ENCODE measurements at regions not wholly inside any gene's neighbourhood (a gene's known extent, or its start where the extent isn't known, plus 50 kb on each side); places are given as distances from the start of the nearest gene placed in this dataset.

DNA sequence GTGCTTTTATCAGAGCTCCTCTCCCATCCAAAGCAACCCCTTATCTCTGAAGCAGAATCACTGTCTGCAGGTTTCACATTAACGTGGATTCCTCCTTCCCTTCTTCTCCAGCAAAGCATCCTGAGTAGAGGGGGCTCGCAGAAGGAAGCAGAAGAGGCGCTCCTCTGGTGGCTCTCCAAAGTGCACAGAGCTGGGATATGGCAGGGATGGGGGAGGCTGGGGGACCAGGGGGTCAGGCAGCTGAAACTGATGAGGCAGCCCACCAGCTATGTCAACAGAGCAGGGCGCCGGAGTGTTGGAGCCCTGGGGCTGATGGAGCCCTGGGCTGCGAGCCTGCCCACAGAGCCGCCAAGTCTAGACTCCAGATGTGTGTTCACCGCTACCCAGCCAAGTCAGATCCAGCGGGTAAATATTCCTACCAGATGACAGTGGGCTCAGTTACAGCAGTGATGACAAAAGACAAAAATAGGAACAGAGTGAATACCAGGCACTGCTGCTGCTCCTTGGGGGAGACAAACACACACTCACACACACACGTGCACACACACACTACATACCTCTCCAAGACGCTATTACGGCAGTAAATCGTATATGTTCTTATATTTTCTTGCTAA lies 678.3 kb upstream of the ID2 start:
- H3K9me3 ChIP-seq (ENCODE audit: control insufficient read depth in 2 of 2, low read length in 2 of 2) = no peaks in the 10 kb centered on the region
- H3K36me3 ChIP-seq (ENCODE audit: control insufficient read depth in 2 of 2, insufficient read depth in 2 of 2, low read length in 2 of 2) = no peaks in the 10 kb centered on the region
- peaks cover 2 to 10% of the 10 kb centered on the region in 2 donors for H3K4me1 ChIP-seq (ENCODE audit: control insufficient read depth in 2 of 2, insufficient read depth in 2 of 2, low read length in 2 of 2)
- peak overlapping the region; percentile 7 to 49 for H3K27ac ChIP-seq (ENCODE audit: low read depth in 2 of 2, low read length in 2 of 2)
- H3K4me3 ChIP-seq (ENCODE audit: low read length in 2 of 2) = no peak overlapping the region
- H3K27me3 ChIP-seq (ENCODE audit: control insufficient read depth in 2 of 2, insufficient read depth in 2 of 2, low read length in 2 of 2) = no peaks in the 10 kb centered on the region
- no peak overlapping the region for H3K9ac ChIP-seq (ENCODE audit: low read depth in 1 of 2, low read length in 2 of 2)

DNA sequence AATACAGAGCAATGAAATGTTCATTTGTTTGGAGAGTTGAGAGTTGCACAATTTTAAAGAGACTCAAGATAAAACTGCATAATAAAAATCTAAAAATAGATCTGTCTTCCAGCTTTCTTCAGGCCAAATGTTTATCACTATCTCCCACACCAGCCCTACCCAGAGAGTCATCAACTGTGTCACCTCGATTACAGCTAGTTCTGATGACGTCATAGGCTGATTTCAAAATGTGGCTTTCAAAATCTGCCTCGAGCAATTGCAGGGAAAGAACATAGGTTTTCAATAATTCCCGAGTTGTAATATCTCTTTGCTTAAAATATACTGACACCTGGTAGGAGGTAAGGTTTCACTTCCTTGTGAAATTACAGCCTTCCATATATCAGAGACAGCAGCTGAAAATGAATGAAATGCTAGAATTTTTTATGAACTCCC lies 677.6 kb upstream of the ID2 start:
- no peaks in the 10 kb centered on the region for H3K27me3 ChIP-seq (ENCODE audit: control insufficient read depth in 2 of 2, insufficient read depth in 2 of 2, low read length in 2 of 2)
- no peak overlapping the region for H3K9ac ChIP-seq (ENCODE audit: low read depth in 1 of 2, low read length in 2 of 2)
- peak overlapping the region in 1 of 2 donors; percentile 49 for H3K27ac ChIP-seq (ENCODE audit: low read depth in 2 of 2, low read length in 2 of 2)
- no peaks in the 10 kb centered on the region for H3K9me3 ChIP-seq (ENCODE audit: control insufficient read depth in 2 of 2, low read length in 2 of 2)
- H3K36me3 ChIP-seq (ENCODE audit: control insufficient read depth in 2 of 2, insufficient read depth in 2 of 2, low read length in 2 of 2) = no peaks in the 10 kb centered on the region
- H3K4me3 ChIP-seq (ENCODE audit: low read length in 2 of 2) = no peak overlapping the region
- peaks cover 2 to 10% of the 10 kb centered on the region in 2 donors for H3K4me1 ChIP-seq (ENCODE audit: control insufficient read depth in 2 of 2, insufficient read depth in 2 of 2, low read length in 2 of 2)

DNA sequence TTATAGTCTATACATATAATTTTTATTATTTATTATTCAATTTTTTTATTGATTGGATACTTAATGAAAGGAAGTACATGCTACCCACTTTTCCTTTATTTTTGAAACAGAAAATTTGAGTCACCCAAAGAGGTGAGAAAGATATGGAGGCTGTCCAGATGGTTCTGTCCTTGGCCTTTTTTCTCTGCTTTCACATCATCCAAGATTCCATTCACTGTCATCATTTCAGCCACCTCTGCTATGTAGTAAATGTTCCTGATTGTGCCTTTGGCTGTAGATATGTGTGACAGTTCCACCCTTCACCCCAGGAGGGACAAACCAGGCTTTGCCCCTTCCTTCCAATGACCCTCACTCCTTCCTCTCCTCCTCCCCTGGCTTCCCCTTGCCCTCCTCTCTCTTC lies 675.7 kb upstream of the ID2 start:
- Histone ChIP-seq H3K9me3 (ENCODE audit: control insufficient read depth in 2 of 2, low read length in 2 of 2) (no peaks in the 10 kb centered on the region), H3K27ac (ENCODE audit: low read depth in 2 of 2, low read length in 2 of 2) (no peak overlapping the region), H3K4me1 (ENCODE audit: control insufficient read depth in 2 of 2, insufficient read depth in 2 of 2, low read length in 2 of 2) (peaks cover 2 to 10% of the 10 kb centered on the region in 2 donors), H3K4me3 (ENCODE audit: low read length in 2 of 2) (no peak overlapping the region), H3K9ac (ENCODE audit: low read depth in 1 of 2, low read length in 2 of 2) (no peak overlapping the region), H3K27me3 (ENCODE audit: control insufficient read depth in 2 of 2, insufficient read depth in 2 of 2, low read length in 2 of 2) (no peaks in the 10 kb centered on the region), H3K36me3 (ENCODE audit: control insufficient read depth in 2 of 2, insufficient read depth in 2 of 2, low read length in 2 of 2) (no peaks in the 10 kb centered on the region)

DNA sequence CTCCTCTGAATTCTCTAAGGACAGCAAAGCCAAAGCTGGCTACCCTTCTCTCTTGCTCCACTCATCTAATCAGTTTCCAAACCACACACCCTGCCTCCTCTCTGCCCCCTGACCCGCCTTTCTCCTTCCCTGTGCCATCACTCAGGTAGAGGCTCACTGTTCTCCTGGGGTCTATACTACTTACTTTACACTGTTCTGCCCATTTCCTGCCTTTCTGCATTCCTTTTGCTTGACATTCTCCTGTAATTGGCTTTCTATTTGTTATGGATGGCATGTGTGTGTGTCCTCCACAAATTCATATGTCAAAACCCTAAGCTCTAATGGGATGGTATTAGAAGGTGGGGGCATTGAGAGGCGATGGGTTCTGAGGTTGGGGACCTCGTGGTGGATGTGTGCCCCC lies 675.2 kb upstream of the ID2 start:
- H3K4me1 ChIP-seq (ENCODE audit: control insufficient read depth in 2 of 2, insufficient read depth in 2 of 2, low read length in 2 of 2) = peaks cover 2 to 10% of the 10 kb centered on the region in 2 donors
- no peaks in the 10 kb centered on the region for H3K27me3 ChIP-seq (ENCODE audit: control insufficient read depth in 2 of 2, insufficient read depth in 2 of 2, low read length in 2 of 2)
- H3K9ac ChIP-seq (ENCODE audit: low read depth in 1 of 2, low read length in 2 of 2) = no peak overlapping the region
- H3K36me3 ChIP-seq (ENCODE audit: control insufficient read depth in 2 of 2, insufficient read depth in 2 of 2, low read length in 2 of 2) = no peaks in the 10 kb centered on the region
- no peak overlapping the region for H3K4me3 ChIP-seq (ENCODE audit: low read length in 2 of 2)
- H3K27ac ChIP-seq (ENCODE audit: low read depth in 2 of 2, low read length in 2 of 2) = no peak overlapping the region
- no peaks in the 10 kb centered on the region for H3K9me3 ChIP-seq (ENCODE audit: control insufficient read depth in 2 of 2, low read length in 2 of 2)

DNA sequence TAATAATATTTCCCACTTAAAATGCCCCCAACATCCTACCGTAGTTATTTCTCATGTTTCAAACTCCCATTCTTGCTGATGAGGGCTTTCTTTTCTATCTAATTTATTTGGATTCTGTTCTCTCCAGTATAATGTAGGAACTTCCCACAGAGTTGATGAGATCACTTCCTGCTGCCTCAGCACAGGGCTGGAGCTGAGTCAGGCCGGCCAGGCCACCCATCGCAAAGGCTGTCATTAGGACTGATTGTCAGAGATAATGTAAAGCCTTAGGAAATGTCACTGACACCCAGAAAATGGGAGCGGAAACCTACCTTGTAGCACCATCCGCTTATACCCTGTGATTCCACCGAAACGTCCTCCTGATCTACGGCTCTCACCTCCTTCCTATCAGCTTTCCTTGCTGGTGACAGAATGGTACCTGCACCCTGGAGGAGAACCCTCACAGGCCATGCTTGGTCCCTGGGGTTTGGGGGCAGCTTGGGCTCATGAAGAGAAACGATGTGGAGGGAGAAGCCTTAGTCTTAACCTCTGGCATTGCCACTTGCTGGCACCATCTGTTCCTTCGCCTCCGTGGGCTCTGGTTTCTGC lies 672.8 kb upstream of the ID2 start:
- H3K9me3 ChIP-seq (ENCODE audit: control insufficient read depth in 2 of 2, low read length in 2 of 2) = no peaks in the 10 kb centered on the region
- no peaks in the 10 kb centered on the region for H3K27me3 ChIP-seq (ENCODE audit: control insufficient read depth in 2 of 2, insufficient read depth in 2 of 2, low read length in 2 of 2)
- H3K4me1 ChIP-seq (ENCODE audit: control insufficient read depth in 2 of 2, insufficient read depth in 2 of 2, low read length in 2 of 2) = peaks cover 0 to 5% of the 10 kb centered on the region in 2 donors
- no peak overlapping the region for H3K27ac ChIP-seq (ENCODE audit: low read depth in 2 of 2, low read length in 2 of 2)
- H3K36me3 ChIP-seq (ENCODE audit: control insufficient read depth in 2 of 2, insufficient read depth in 2 of 2, low read length in 2 of 2) = no peaks in the 10 kb centered on the region
- H3K4me3 ChIP-seq (ENCODE audit: low read length in 2 of 2) = no peak overlapping the region
- no peak overlapping the region for H3K9ac ChIP-seq (ENCODE audit: low read depth in 1 of 2, low read length in 2 of 2)

DNA sequence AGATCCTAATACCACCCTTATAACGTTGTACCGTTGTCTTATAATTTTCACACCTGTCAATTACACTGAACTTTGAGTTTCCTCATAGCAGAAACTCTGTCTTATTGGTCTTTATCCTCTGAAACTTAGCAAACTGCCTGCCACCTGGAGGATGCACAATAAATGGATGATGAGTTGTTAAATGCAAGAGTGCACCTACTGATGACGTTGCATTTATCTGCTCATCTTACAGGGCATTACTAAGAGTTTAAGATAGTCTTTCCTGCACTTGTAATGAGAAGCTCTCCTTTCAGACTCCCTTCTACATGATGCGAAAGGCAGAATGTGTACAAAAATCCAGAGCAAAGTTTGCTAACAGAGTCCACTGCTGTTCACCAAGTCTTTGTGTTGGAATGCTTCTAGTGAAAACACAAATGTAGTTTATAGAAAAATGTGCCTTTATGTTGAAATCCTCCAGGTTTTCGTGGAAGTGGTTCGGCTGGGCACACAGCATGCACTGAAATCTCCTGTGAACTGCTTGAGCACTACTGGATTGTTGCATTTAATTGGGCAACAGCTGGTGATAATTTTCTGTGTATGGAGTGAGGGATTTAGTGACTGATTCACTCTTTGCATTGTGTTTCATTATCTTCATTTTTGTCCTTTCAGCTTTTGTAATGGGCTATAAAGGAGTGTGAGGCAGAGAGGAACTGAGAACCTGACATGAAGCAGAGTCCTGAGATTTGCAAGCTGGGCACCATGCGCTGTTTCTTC lies 665.8 kb upstream of the ID2 start:
- H3K27me3 ChIP-seq (ENCODE audit: control insufficient read depth in 2 of 2, insufficient read depth in 2 of 2, low read length in 2 of 2) = no peaks in the 10 kb centered on the region
- no peaks in the 10 kb centered on the region for H3K4me1 ChIP-seq (ENCODE audit: control insufficient read depth in 2 of 2, insufficient read depth in 2 of 2, low read length in 2 of 2)
- no peaks in the 10 kb centered on the region for H3K36me3 ChIP-seq (ENCODE audit: control insufficient read depth in 2 of 2, insufficient read depth in 2 of 2, low read length in 2 of 2)
- H3K27ac ChIP-seq (ENCODE audit: low read depth in 2 of 2, low read length in 2 of 2) = no peak overlapping the region
- no peak overlapping the region for H3K9ac ChIP-seq (ENCODE audit: low read depth in 1 of 2, low read length in 2 of 2)
- H3K4me3 ChIP-seq (ENCODE audit: low read length in 2 of 2) = no peak overlapping the region
- H3K9me3 ChIP-seq (ENCODE audit: control insufficient read depth in 2 of 2, low read length in 2 of 2) = no peaks in the 10 kb centered on the region

DNA sequence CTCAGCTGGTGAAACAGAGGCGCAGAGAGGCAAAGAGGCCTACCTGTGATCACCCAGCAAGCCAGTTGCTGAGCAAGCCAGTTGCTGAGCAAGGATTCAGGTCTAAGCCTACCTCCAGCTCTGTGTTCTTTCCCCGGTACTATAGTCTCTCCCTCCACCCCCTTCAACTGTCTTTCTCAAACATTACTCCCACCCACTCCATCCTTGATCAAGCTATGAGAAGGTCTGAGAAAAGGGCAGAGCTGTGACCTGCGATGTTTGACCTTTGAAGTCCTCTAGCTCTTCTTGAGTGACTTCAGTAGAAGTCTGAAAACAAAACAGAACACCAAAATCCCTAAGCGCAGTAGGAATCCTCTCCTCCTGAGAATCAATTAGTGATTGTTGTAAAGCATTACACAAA lies 665.2 kb upstream of the ID2 start:
- Histone ChIP-seq H3K36me3 (ENCODE audit: control insufficient read depth in 2 of 2, insufficient read depth in 2 of 2, low read length in 2 of 2) (no peaks in the 10 kb centered on the region), H3K27me3 (ENCODE audit: control insufficient read depth in 2 of 2, insufficient read depth in 2 of 2, low read length in 2 of 2) (no peaks in the 10 kb centered on the region), H3K4me3 (ENCODE audit: low read length in 2 of 2) (no peak overlapping the region), H3K27ac (ENCODE audit: low read depth in 2 of 2, low read length in 2 of 2) (no peak overlapping the region), H3K9ac (ENCODE audit: low read depth in 1 of 2, low read length in 2 of 2) (no peak overlapping the region), H3K4me1 (ENCODE audit: control insufficient read depth in 2 of 2, insufficient read depth in 2 of 2, low read length in 2 of 2) (no peaks in the 10 kb centered on the region), H3K9me3 (ENCODE audit: control insufficient read depth in 2 of 2, low read length in 2 of 2) (no peaks in the 10 kb centered on the region)

DNA sequence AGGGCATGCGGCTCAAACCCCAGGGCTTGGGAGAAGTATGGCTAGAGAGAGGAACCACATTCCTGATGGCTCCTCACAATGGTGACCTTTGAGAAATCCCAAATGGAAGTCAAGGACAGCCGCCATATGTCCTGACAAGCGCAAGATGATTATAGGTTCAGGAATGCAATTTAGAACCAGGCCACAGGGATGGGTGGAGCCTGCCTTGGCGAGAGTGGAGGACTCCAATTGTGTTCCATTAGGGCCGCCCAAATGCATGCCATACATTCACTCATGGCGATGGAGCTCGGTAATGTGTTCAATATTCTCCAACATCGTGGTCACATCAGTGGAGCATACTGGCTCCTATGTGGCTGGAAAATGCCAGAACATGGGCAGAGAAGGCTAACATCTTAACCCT lies 662.9 kb upstream of the ID2 start:
- no peaks in the 10 kb centered on the region for H3K36me3 ChIP-seq (ENCODE audit: control insufficient read depth in 2 of 2, insufficient read depth in 2 of 2, low read length in 2 of 2)
- no peaks in the 10 kb centered on the region for H3K4me1 ChIP-seq (ENCODE audit: control insufficient read depth in 2 of 2, insufficient read depth in 2 of 2, low read length in 2 of 2)
- no peak overlapping the region for H3K27ac ChIP-seq (ENCODE audit: low read depth in 2 of 2, low read length in 2 of 2)
- H3K9me3 ChIP-seq (ENCODE audit: control insufficient read depth in 2 of 2, low read length in 2 of 2) = no peaks in the 10 kb centered on the region
- H3K27me3 ChIP-seq (ENCODE audit: control insufficient read depth in 2 of 2, insufficient read depth in 2 of 2, low read length in 2 of 2) = peaks cover 0 to under 1% of the 10 kb centered on the region in 2 donors
- no peak overlapping the region for H3K9ac ChIP-seq (ENCODE audit: low read depth in 1 of 2, low read length in 2 of 2)
- no peak overlapping the region for H3K4me3 ChIP-seq (ENCODE audit: low read length in 2 of 2)

DNA sequence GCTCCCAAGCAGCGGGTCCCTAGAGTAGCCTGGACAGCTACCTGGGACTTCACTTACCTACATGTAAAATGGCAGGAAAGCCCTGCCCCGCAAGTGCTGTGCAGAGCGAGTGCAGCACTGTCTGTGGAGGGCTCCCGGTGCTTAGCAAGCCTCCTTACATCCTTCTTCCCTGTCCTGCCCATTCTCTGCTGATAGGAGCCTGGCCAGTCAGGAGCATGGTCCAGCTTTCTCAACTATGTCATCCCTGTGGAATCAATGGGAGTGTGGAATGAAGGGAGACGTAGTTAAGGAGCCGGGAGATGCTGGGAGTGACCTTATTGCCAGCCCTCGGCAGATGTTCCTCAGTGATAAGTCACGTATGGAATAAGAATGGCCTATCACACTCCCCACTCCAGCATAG lies 661.9 kb upstream of the ID2 start:
- Histone ChIP-seq H3K9me3 (ENCODE audit: control insufficient read depth in 2 of 2, low read length in 2 of 2) (no peaks in the 10 kb centered on the region), H3K36me3 (ENCODE audit: control insufficient read depth in 2 of 2, insufficient read depth in 2 of 2, low read length in 2 of 2) (no peaks in the 10 kb centered on the region)

DNA sequence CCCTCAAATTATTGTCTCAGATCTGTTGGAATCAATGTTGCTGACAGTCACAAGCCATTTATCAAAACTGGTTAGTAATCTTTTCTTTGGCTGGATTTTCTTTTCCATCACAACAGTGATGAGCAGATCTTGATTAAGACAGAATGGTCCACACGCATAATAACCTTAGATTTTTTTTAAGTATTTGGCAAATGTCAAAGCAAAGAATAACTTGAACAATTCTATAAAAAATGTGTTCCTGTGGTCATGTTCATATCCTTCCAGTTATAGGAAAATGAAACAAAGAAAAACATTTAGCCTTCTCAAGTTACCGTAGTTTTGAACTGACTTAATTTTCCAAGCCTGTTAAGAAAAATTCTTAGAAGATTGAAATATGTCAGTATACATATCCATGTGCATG lies 659.9 kb upstream of the ID2 start:
- Histone ChIP-seq H3K9me3 (ENCODE audit: control insufficient read depth in 2 of 2, low read length in 2 of 2) (no peaks in the 10 kb centered on the region), H3K27me3 (ENCODE audit: control insufficient read depth in 2 of 2, insufficient read depth in 2 of 2, low read length in 2 of 2) (peaks cover 0 to 3% of the 10 kb centered on the region in 2 donors), H3K4me1 (ENCODE audit: control insufficient read depth in 2 of 2, insufficient read depth in 2 of 2, low read length in 2 of 2) (no peaks in the 10 kb centered on the region), H3K9ac (ENCODE audit: low read depth in 1 of 2, low read length in 2 of 2) (no peak overlapping the region), H3K4me3 (ENCODE audit: low read length in 2 of 2) (no peak overlapping the region), H3K36me3 (ENCODE audit: control insufficient read depth in 2 of 2, insufficient read depth in 2 of 2, low read length in 2 of 2) (no peaks in the 10 kb centered on the region), H3K27ac (ENCODE audit: low read depth in 2 of 2, low read length in 2 of 2) (no peak overlapping the region)

More for the DNA sequence above, 661.9 kb upstream of the ID2 start:
- Histone ChIP-seq H3K27ac (ENCODE audit: low read depth in 2 of 2, low read length in 2 of 2) (no peak overlapping the region), H3K4me3 (ENCODE audit: low read length in 2 of 2) (no peak overlapping the region), H3K27me3 (ENCODE audit: control insufficient read depth in 2 of 2, insufficient read depth in 2 of 2, low read length in 2 of 2) (peaks cover 0 to 3% of the 10 kb centered on the region in 2 donors), H3K4me1 (ENCODE audit: control insufficient read depth in 2 of 2, insufficient read depth in 2 of 2, low read length in 2 of 2) (no peaks in the 10 kb centered on the region), H3K9ac (ENCODE audit: low read depth in 1 of 2, low read length in 2 of 2) (no peak overlapping the region)
